ENCODE measurements at regions not wholly inside any gene's neighbourhood (a gene's known extent, or its start where the extent isn't known, plus 50 kb on each side); places are given as distances from the start of the nearest gene placed in this dataset.

- no peak for DNase-seq (ENCODE audit: low spot score)
These were observed 474.6 kb upstream of the RAG2 start for GRCh38 chr11:37072538-37073055.

- DNase-seq (ENCODE audit: low spot score), result no peak
These were observed 452.3 kb upstream of the RAG2 start for GRCh38 chr11:37050311-37050710.

DNA sequence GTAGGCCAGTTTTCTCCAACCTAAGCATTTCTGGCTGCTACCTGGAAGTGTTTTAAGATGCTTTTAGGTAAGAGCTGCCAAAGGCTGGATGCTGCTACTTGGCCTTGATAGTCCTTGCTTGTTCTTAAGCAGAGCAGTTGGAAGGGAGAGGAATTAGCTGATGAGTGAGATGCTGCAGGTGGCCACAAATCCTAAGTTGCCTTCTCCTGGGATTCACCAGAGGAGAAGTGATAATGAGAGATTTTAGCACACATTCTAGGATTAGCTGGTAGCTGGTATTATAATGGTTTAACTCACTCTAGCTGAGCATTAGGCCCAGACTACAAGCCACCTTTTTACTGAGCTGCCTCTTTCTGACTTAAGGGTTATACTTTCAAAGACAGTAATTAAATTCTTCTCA lies 442.9 kb upstream of the RAG2 start:
- DNase-seq (ENCODE audit: low spot score), result no peak

DNA sequence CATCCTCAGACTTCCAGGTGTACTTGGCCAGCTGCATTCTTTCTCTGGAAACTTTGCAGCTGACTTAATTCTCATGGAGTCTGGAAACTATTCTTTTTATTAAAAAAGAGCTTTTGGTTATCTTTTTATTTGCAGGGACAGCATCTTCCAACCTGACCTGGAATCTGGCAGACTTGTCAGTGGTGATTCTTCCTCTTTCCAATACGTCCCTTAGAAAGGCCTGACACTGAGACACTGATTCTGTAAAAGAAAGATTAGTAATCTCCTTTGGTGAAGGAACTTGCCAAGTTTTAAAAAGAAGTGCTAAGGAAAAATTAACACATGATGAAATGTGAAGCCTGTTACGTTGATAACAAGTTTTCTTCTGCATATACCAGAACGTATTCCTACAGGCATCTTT lies 440.9 kb upstream of the RAG2 start:
- DNase-seq (ENCODE audit: low spot score), result no peak

DNA sequence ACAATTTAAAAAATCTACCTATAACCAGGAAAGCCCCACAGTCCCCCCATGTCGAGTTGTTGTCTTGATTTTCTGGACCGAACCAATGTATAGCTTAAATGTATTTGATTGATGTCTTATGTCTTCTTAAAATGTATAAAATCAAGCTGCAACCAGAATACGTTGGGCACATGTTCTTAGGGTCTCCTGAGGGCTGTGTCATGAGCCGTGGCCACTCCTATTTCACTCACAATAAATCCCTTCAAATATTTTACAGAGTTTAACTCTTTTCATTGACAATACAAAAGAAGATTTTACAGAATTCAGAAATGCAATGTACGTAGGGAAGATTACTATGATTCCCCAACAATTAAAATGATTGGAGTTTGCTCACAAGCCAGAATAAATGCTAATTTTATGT lies 428.7 kb upstream of the RAG2 start:
- no peak for DNase-seq (ENCODE audit: low spot score)

GRCh38 chr11:37026326-37026725 lies 428.3 kb upstream of the RAG2 start:
- DNase-seq (ENCODE audit: low spot score), result no peak

DNA sequence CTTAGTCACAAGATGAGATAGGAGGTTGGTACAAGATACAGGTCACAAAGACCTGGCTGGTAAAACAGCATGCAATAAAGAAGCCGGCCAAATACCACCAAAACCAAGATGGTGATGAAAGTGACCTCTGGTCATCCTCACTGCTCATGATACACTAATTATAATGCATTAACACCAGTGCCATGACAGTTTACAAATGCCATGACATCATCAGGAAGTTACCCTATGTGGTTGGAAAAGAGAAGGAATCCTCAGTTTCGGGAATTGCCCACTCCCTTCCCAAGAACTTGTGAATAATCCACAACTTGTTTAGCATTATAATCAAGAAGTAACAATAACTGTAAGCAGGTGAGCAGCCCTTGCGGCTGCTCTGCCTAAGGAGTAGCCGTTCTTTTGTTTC lies 408.5 kb upstream of the RAG2 start:
- DNase-seq (ENCODE audit: low spot score), result no peak

GRCh38 chr11:37002831-37003230 lies 404.8 kb upstream of the RAG2 start:
- no peak for DNase-seq (ENCODE audit: low spot score)

- DNase-seq (ENCODE audit: low spot score), result no peak
These were observed 399.6 kb upstream of the RAG2 start for GRCh38 chr11:36997656-36998055.

DNA sequence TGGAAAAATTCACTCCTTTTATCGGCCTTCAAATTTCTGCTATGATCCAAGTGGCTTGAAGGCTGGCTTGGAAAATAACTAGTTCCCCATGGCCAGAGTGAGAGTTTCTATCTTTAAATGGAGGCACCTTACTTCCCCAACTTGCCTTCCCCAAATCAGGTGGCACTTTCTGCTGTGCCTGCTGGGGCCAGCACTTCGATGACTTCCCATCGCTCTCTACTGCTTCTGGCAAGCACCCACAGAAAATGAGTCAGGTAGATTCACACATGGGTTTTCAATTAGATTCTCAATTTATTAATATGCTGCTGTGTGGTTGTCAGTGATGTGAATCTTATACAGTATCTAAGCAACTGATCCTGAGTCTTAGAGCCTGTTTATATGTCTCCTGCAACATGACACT lies 398.8 kb upstream of the RAG2 start:
- DNase-seq (ENCODE audit: low spot score), result no peak

GRCh38 chr11:36994208-36994607 lies 396.2 kb upstream of the RAG2 start:
- no peak for DNase-seq (ENCODE audit: low spot score)

DNA sequence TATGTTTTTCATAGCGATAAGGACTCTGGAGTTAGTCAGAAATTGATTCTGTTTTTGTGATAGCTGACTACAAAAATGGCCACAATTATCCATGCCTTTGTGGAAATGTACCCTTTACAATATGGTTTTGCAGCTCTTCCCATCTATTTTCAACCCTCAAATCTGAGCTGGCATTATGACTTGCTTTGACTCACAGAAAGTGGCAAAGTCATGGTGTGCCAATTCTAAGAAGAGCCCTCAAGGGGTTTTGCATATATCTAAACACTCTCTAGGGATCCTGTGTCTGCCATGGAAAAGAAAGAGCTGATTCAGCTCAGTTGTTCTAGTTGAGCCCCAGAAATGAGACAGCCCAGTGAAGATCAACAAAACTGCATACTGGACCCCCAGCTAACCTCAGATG lies 390.5 kb upstream of the RAG2 start:
- no peak for DNase-seq (ENCODE audit: low spot score)

DNA sequence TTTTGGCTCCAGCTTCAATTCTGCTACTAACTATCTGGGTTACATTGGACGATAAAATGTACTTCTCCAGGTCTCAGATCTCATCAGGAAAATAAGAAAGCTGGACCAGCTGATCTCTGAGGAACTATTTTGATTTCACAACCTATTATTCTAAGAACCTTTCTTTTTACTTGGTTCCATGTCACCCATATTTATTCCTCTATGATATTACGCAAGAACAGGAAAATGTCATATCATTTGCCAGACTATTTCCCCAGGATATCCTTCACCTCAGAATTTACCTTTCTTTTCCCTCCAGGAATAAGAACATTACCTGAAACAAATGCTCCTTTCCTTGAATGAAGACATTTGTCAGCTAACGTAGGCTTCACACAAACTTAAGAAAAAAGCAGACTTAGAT lies 387.5 kb upstream of the RAG2 start:
- no peak for DNase-seq (ENCODE audit: low spot score)

GRCh38 chr11:36976741-36977140 lies 378.7 kb upstream of the RAG2 start:
- DNase-seq (ENCODE audit: low spot score), result no peak

- DNase-seq (ENCODE audit: low spot score), result no peak
These were observed 376.7 kb upstream of the RAG2 start for GRCh38 chr11:36974771-36975170.

DNA sequence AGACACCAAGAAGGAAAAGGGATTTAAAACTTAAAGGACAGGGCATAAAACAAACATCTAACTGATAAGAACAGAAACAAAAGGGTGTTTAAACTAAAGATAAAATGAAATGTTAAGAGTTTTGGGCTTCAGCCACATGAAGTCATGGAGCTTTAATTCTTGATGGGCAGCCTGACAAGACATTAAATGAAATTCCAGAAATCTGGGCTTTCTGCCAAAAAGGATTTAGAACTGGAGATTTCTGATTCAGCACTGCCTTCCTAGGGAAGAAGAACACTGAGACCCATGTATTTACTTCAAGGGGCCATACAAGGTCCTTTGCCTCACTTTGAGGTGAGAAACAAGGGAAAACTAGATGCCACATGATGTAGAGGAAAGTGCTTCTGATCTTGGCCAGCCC lies 355.9 kb upstream of the RAG2 start:
- DNase-seq (ENCODE audit: low spot score), result no peak

DNA sequence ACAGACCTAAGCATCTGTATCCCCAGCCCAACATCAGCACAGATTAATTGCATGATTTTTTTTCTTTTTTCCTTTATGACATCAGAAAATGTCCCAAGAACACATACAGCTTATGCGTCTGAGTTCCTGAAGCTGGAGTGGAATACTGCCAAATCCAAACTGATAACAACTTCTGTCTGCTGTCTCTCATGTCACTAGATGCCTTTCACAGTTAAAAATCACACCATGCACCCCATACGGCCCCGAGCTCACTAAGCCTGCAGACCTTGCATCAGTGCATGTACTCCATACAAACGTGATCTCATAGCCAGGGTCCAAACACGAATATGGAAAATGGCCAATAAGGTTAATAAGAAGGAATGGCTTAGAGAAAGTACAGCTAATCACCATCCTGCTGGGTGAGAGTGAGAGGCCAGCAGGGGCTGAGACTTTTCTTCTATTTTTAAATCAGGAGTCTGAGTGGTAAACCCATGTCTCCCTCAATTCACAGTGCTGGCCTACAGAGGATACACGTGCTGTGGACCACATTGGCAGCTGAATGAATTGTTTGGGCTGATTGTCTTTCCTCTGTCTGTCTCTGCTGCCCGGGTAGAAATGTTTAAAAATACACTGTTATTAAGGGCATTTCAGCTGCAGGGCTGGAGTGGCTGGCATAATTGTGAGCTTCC lies 350.6 kb upstream of the RAG2 start:
- DNase-seq (ENCODE audit: low spot score), result no peak

- peak; percentile 23 for DNase-seq (ENCODE audit: low spot score)
These were observed 347.3 kb upstream of the RAG2 start for GRCh38 chr11:36945384-36945783.

GRCh38 chr11:36933481-36933880 lies 335.4 kb upstream of the RAG2 start:
- no peak for DNase-seq (ENCODE audit: low spot score)

DNA sequence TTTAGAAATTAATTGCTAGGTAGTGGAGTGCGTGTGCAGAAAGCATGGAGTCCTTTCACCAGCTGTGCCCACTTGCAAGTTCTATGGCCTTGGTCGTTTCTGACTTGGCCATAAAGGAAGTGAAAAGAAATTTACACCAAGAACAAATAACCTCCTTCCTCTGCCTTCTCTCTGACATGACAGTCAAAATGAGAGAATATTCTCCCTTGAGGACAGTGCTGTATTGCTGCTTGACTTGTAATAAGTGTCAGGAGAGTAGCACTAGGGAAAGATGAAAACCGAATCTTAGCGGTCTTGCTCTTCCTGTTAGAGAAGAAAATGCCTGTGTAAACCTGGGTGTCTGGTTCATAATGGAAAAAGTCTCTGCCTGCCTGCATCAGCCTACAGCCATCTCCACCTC lies 333.1 kb upstream of the RAG2 start:
- no peak for DNase-seq (ENCODE audit: low spot score)

- DNase-seq (ENCODE audit: low spot score), result no peak
These were observed 332.2 kb upstream of the RAG2 start for GRCh38 chr11:36930256-36930655.

GRCh38 chr11:36929401-36929800 lies 331.4 kb upstream of the RAG2 start:
- no peak for DNase-seq (ENCODE audit: low spot score)

GRCh38 chr11:36928621-36929020 lies 330.6 kb upstream of the RAG2 start:
- no peak for DNase-seq (ENCODE audit: low spot score)

DNA sequence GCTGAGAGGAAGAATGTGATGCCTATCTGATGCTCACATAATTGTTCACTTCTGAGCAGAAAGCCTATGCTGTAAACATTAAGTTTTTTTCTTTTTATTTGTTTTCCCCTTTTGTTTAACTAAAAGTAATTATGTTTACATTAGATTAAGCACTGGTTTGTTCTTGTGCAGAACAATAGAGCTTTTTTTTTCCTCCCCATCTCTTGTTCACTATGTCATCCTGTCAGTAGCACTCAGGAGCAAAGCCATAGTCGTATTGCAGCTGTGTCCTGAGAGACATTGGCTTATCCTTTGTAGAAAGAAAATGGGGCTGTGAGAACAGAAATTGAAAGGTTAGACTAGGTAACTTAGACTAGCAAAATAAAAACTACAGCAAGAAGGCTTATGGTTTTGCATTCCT lies 301.8 kb upstream of the RAG2 start:
- DNase-seq (ENCODE audit: low spot score), result no peak

DNA sequence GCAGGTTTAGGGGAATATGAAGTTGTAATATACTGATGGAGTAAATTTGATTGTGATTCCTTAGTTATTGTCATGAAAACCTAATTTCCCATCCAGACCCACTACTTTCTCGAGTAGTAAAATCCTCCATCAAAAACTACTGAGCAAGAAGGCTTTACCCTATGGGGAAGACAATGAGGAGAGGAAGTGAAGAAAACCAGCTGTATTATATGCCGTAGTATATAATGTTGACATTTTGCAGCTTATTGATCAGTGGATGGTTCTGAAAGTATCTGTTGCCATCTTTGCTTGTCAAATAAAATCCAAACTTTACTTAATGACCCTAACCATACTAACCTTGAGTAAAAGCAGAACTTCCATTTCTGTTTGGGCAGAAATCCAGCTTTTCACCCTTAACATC lies 292.8 kb upstream of the RAG2 start:
- DNase-seq (ENCODE audit: low spot score), result no peak
